Effector memory CD8-positive, alpha-beta T cell (primary cell): ENCODE measurements at regions not wholly inside any gene's neighbourhood (a gene's known extent, or its start where the extent isn't known, plus 50 kb on each side); places are given as distances from the start of the nearest gene placed in this dataset.

Experiments used
- ATAC-seq: fragments of 150-1000 bp; cut with Tn5 transposase; replicated peaks from 2 replicates; pipeline ENCODE4 v1.10.0; 2021; ENCODE audit warnings: mild to moderate bottlenecking, moderate library complexity
- DNase-seq, 3 experiments: peaks; one replicate each; pipeline ENCODE4 v3.0.0; 2021
- H3K27ac Mint-ChIP-seq, 2 donors: one replicate each; pipeline ENCODE4 v1.8.0; 2022; ENCODE audit warnings: mild to moderate bottlenecking in 2 of 2, mixed read lengths in 2 of 2, moderate library complexity in 2 of 2
- H3K27me3 Mint-ChIP-seq, 2 donors: one replicate each; pipeline ENCODE4 v1.8.0; 2022; ENCODE audit warnings: mixed read lengths in 2 of 2
- H3K36me3 Mint-ChIP-seq: one replicate; pipeline ENCODE4 v1.8.0; 2022; ENCODE audit warnings: mild to moderate bottlenecking, moderate library complexity, mixed read lengths; ENCODE audit not compliant: insufficient read depth
- H3K4me1 Mint-ChIP-seq, 2 donors: one replicate each; pipeline ENCODE4 v1.8.0; 2022; ENCODE audit warnings: low read depth in 2 of 2, mixed read lengths in 2 of 2
- H3K4me3 Mint-ChIP-seq, 2 donors: one replicate each; pipeline ENCODE4 v1.8.0; 2022; ENCODE audit warnings: mild to moderate bottlenecking in 2 of 2, mixed read lengths in 2 of 2, moderate library complexity in 2 of 2
- H3K9me3 Mint-ChIP-seq, 2 donors: one replicate each; pipeline ENCODE4 v1.8.0; 2022; ENCODE audit warnings: mixed read lengths in 2 of 2

- ATAC-seq = no peak
- Mint-ChIP-seq H3K9me3 (no peaks in the 10 kb centered on the region), H3K27me3 (peaks cover 5 to 12% of the 10 kb centered on the region in 2 donors), H3K4me3 (no peak overlapping the region), H3K4me1 (no peaks in the 10 kb centered on the region), H3K36me3 (peaks cover 3% of the 10 kb centered on the region), H3K27ac (no peak overlapping the region)
- DNase-seq = no peak
These were observed 62.6 kb upstream of the DHX40 start for GRCh38 chr17:59502800-59503199.

GRCh38 chr17:59503500-59503899, 61.9 kb upstream of the DHX40 start:
- Mint-ChIP-seq H3K27me3 (peaks cover 5 to 12% of the 10 kb centered on the region in 2 donors), H3K4me3 (no peak overlapping the region), H3K9me3 (no peaks in the 10 kb centered on the region), H3K4me1 (no peaks in the 10 kb centered on the region), H3K36me3 (peaks cover 3% of the 10 kb centered on the region), H3K27ac (no peak overlapping the region)
- ATAC-seq (no peak), DNase-seq (no peak)

GRCh38 chr17:59504821-59505220, 60.6 kb upstream of the DHX40 start:
- Mint-ChIP-seq H3K4me3 (no peak overlapping the region), H3K27me3 (peaks cover 0 to 12% of the 10 kb centered on the region in 2 donors), H3K36me3 (peaks cover 3% of the 10 kb centered on the region), H3K9me3 (no peaks in the 10 kb centered on the region), H3K27ac (no peak overlapping the region), H3K4me1 (no peaks in the 10 kb centered on the region)
- no peak for DNase-seq
- ATAC-seq = no peak

GRCh38 chr17:59505610-59506276, 59.7 kb upstream of the DHX40 start:
- no peak overlapping the region for H3K4me3 Mint-ChIP-seq
- no peaks in the 10 kb centered on the region for H3K4me1 Mint-ChIP-seq
- peaks cover 3% of the 10 kb centered on the region for H3K36me3 Mint-ChIP-seq
- H3K27me3 Mint-ChIP-seq = peaks cover 0 to 12% of the 10 kb centered on the region in 2 donors
- DNase-seq (no peak), ATAC-seq (no peak)
- no peaks in the 10 kb centered on the region for H3K9me3 Mint-ChIP-seq
- no peak overlapping the region for H3K27ac Mint-ChIP-seq

GRCh38 chr17:59506894-59507726, 58.3 kb upstream of the DHX40 start:
- DNase-seq (no peak), ATAC-seq (no peak)
- H3K27me3 Mint-ChIP-seq = peaks cover 0 to 12% of the 10 kb centered on the region in 2 donors
- no peak overlapping the region for H3K4me3 Mint-ChIP-seq
- no peaks in the 10 kb centered on the region for H3K9me3 Mint-ChIP-seq
- no peaks in the 10 kb centered on the region for H3K4me1 Mint-ChIP-seq
- peaks cover 3% of the 10 kb centered on the region for H3K36me3 Mint-ChIP-seq
- no peak overlapping the region for H3K27ac Mint-ChIP-seq

- peaks cover 0 to 12% of the 10 kb centered on the region in 2 donors for H3K27me3 Mint-ChIP-seq
These were observed 56.3 kb upstream of the DHX40 start for GRCh38 chr17:59508999-59509625.

GRCh38 chr17:59510611-59511010, 54.8 kb upstream of the DHX40 start:
- H3K36me3 Mint-ChIP-seq = peaks cover 3% of the 10 kb centered on the region
- no peaks in the 10 kb centered on the region for H3K4me1 Mint-ChIP-seq
- H3K27me3 Mint-ChIP-seq = no peaks in the 10 kb centered on the region
- ATAC-seq = no peak
- H3K4me3 Mint-ChIP-seq = no peak overlapping the region
- no peaks in the 10 kb centered on the region for H3K9me3 Mint-ChIP-seq
- no peak overlapping the region for H3K27ac Mint-ChIP-seq
- DNase-seq = no peak

More at GRCh38 chr17:59508999-59509625, 56.3 kb upstream of the DHX40 start:
- Mint-ChIP-seq H3K36me3 (peaks cover 6% of the 10 kb centered on the region), H3K27ac (no peak overlapping the region), H3K4me3 (no peak overlapping the region), H3K9me3 (no peaks in the 10 kb centered on the region), H3K4me1 (no peaks in the 10 kb centered on the region)
- ATAC-seq (no peak), DNase-seq (no peak)

GRCh38 chr17:59511726-59512125, 53.7 kb upstream of the DHX40 start:
- Mint-ChIP-seq H3K36me3 (peaks cover 3% of the 10 kb centered on the region), H3K4me1 (no peaks in the 10 kb centered on the region), H3K4me3 (no peak overlapping the region), H3K27me3 (no peaks in the 10 kb centered on the region), H3K9me3 (no peaks in the 10 kb centered on the region), H3K27ac (no peak overlapping the region)
- no peak for DNase-seq
- no peak for ATAC-seq

- H3K27me3 Mint-ChIP-seq = no peaks in the 10 kb centered on the region
- H3K27ac Mint-ChIP-seq = no peak overlapping the region
- no peak overlapping the region for H3K4me3 Mint-ChIP-seq
- H3K4me1 Mint-ChIP-seq = no peaks in the 10 kb centered on the region
- no peaks in the 10 kb centered on the region for H3K9me3 Mint-ChIP-seq
- DNase-seq = no peak
- peaks cover 3% of the 10 kb centered on the region for H3K36me3 Mint-ChIP-seq
- no peak for ATAC-seq
These were observed 52.5 kb upstream of the DHX40 start for GRCh38 chr17:59512844-59513385.

- no peak overlapping the region for H3K27ac Mint-ChIP-seq
- no peak overlapping the region for H3K4me3 Mint-ChIP-seq
- peaks cover 3% of the 10 kb centered on the region for H3K36me3 Mint-ChIP-seq
- no peaks in the 10 kb centered on the region for H3K27me3 Mint-ChIP-seq
- ATAC-seq (no peak), DNase-seq (no peak)
- H3K4me1 Mint-ChIP-seq = no peaks in the 10 kb centered on the region
- no peaks in the 10 kb centered on the region for H3K9me3 Mint-ChIP-seq
These were observed 51.2 kb upstream of the DHX40 start for GRCh38 chr17:59513934-59514841.
